Right lobe of liver (tissue), 4 donors: ENCODE measurements at regions not wholly inside any gene's neighbourhood (a gene's known extent, or its start where the extent isn't known, plus 50 kb on each side); places are given as distances from the start of the nearest gene placed in this dataset.

Experiments
- POLR2A ChIP-seq: fragments of 450-650 bp; IDR thresholded peaks from one replicate; pipeline ENCODE4 v1.6.1; 2017; ENCODE audit warnings: antibody characterized with exemption, mild to moderate bottlenecking
- TF ChIP-seq, protein P1 (sequence below), 4 donors: fragments of 200-600 bp in 3 of 4; fragments of 450-650 bp in 1 of 4; IDR thresholded peaks; one replicate each; pipeline versions ENCODE4 v1.5.1 to v1.8.0; 2016 to 2022; ENCODE audit warnings: antibody characterized with exemption in 4 of 4, mild to moderate bottlenecking in 2 of 4
- donor health status: DM: no; HTN: no; CAD: no.
- donor health status: DM: no; HTN: no; CAD: no.
- donor health status: DM: no; HTN: yes; CAD: no.

DNA sequence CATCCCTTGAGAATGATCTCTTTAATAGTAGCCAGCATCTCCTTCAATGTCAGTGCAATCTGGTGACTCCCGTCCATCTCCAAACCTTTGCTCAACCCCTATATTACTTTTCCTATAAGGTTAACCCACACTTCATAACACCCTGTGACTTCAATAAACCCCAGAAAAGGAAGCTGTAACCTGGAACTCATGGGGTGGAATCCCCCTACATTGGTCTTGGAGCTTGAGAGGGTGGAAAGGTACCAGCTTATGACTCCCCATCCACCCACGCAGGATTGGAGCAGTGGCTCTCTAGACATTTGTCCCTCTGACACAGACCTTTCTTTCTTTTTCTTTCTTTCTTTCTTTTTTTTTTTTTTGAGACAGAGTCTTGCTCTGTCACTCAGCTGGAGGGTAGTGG lies 54.7 kb upstream of the ZFR start:
- TF ChIP-seq, protein P1, sequence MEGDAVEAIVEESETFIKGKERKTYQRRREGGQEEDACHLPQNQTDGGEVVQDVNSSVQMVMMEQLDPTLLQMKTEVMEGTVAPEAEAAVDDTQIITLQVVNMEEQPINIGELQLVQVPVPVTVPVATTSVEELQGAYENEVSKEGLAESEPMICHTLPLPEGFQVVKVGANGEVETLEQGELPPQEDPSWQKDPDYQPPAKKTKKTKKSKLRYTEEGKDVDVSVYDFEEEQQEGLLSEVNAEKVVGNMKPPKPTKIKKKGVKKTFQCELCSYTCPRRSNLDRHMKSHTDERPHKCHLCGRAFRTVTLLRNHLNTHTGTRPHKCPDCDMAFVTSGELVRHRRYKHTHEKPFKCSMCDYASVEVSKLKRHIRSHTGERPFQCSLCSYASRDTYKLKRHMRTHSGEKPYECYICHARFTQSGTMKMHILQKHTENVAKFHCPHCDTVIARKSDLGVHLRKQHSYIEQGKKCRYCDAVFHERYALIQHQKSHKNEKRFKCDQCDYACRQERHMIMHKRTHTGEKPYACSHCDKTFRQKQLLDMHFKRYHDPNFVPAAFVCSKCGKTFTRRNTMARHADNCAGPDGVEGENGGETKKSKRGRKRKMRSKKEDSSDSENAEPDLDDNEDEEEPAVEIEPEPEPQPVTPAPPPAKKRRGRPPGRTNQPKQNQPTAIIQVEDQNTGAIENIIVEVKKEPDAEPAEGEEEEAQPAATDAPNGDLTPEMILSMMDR (IDR thresholded peaks at IDR 0.05): no peak
- no peak for TF ChIP-seq POLR2A
